HepG2 (cell line): ENCODE measurements at regions not wholly inside any gene's neighbourhood (a gene's known extent, or its start where the extent isn't known, plus 50 kb on each side); places are given as distances from the start of the nearest gene placed in this dataset.

Experiments used
- BRD4 ChIP-seq: sonication (generic); formaldehyde crosslinking; IDR thresholded peaks from 2 replicates; pipeline ENCODE4 v1.4.0; 2020; ENCODE audit warnings: missing genetic modification reagents
- CHCHD3 ChIP-seq: sonication (generic); formaldehyde crosslinking; IDR thresholded peaks from 2 replicates; pipeline ENCODE4 v1.8.0; 2022; ENCODE audit warnings: mild to moderate bottlenecking, missing genetic modification reagents, moderate library complexity
- CTCF ChIP-seq: sonication (generic); formaldehyde crosslinking; IDR thresholded peaks from 2 replicates; pipeline ENCODE4 v1.5.0; 2020; ENCODE audit warnings: mild to moderate bottlenecking, missing genetic modification reagents, moderate library complexity
- FOXK2 ChIP-seq: fragments of 450-650 bp; IDR thresholded peaks from 2 replicates; pipeline ENCODE4 v1.6.1; 2016
- FOXM1 ChIP-seq: sonication (generic); formaldehyde crosslinking; IDR thresholded peaks from 2 replicates; pipeline ENCODE4 v1.5.0; 2020; ENCODE audit warnings: missing genetic modification reagents
- GLMP ChIP-seq: sonication (generic); formaldehyde crosslinking; IDR thresholded peaks from 2 replicates; pipeline ENCODE4 v1.9.0; 2021; ENCODE audit warnings: missing genetic modification reagents, mild to moderate bottlenecking, borderline replicate concordance
- MAZ ChIP-seq, 2 experiments: sonication (generic) in 1 of 2; formaldehyde crosslinking in 1 of 2; IDR thresholded peaks; 2 replicates each; pipeline versions ENCODE4 v1.5.0 to v1.6.1; 2012 to 2020; ENCODE audit warnings: low read depth in 2 of 2, mild to moderate bottlenecking in 2 of 2, borderline replicate concordance in 1 of 2, improper control_type of control experiment in 1 of 2, low read length in 1 of 2, missing genetic modification reagents in 1 of 2, moderate library complexity in 1 of 2
- POLR2AphosphoS2 ChIP-seq: IDR thresholded peaks from 2 replicates; pipeline ENCODE4 v1.6.1; 2011; ENCODE audit warnings: low read depth, low read length, improper control_type of control experiment
- SMC3 ChIP-seq: IDR thresholded peaks from 2 replicates; pipeline ENCODE4 v1.6.1; 2011; ENCODE audit warnings: low read length, improper control_type of control experiment
- TARDBP ChIP-seq: sonication (generic); formaldehyde crosslinking; IDR thresholded peaks from 2 replicates; pipeline ENCODE4 v1.8.0; 2022; ENCODE audit warnings: mild to moderate bottlenecking, missing genetic modification reagents
- YEATS2 ChIP-seq: sonication (generic); formaldehyde crosslinking; IDR thresholded peaks from 2 replicates; pipeline ENCODE4 v1.4.0; 2020; ENCODE audit warnings: missing genetic modification reagents, borderline replicate concordance
- ZNF432 ChIP-seq: sonication (generic); formaldehyde crosslinking; IDR thresholded peaks from 2 replicates; pipeline ENCODE4 v1.5.0; 2020; ENCODE audit warnings: missing genetic modification reagents, mild to moderate bottlenecking, borderline replicate concordance
- ZNF460 ChIP-seq: sonication (generic); formaldehyde crosslinking; IDR thresholded peaks from 2 replicates; pipeline ENCODE4 v1.5.1; 2020; ENCODE audit warnings: missing genetic modification reagents, mild to moderate bottlenecking, borderline replicate concordance
- ZNF780A ChIP-seq: sonication (generic); formaldehyde crosslinking; IDR thresholded peaks from 2 replicates; pipeline ENCODE4 v1.8.0; 2022; ENCODE audit warnings: mild to moderate bottlenecking, missing genetic modification reagents, moderate library complexity

GRCh38 chr11:110894224-110894623 is 182.0 kb upstream of the ARHGAP20 start:
- TF ChIP-seq FOXM1 (no peak), MAZ (IDR thresholded peaks at IDR 0.05; ENCODE audit: borderline replicate concordance, low read depth, low read length) (no peak), MAZ (CRISPR knock-in tag; IDR thresholded peaks at IDR 0.05; ENCODE audit: low read depth) (no peak), ZNF460 (CRISPR knock-in tag) (no peak), BRD4 (CRISPR knock-in tag) (no peak), POLR2AphosphoS2 (no peak), CHCHD3 (CRISPR knock-in tag) (no peak), TARDBP (CRISPR knock-in tag) (no peak), SMC3 (no peak), YEATS2 (CRISPR knock-in tag) (no peak), CTCF (CRISPR knock-in tag) (no peak), ZNF780A (CRISPR knock-in tag) (no peak), FOXK2 (no peak), ZNF432 (CRISPR knock-in tag) (no peak), GLMP (no peak)
